ENCODE measurements at regions not wholly inside any gene's neighbourhood (a gene's known extent, or its start where the extent isn't known, plus 50 kb on each side); places are given as distances from the start of the nearest gene placed in this dataset.

DNA sequence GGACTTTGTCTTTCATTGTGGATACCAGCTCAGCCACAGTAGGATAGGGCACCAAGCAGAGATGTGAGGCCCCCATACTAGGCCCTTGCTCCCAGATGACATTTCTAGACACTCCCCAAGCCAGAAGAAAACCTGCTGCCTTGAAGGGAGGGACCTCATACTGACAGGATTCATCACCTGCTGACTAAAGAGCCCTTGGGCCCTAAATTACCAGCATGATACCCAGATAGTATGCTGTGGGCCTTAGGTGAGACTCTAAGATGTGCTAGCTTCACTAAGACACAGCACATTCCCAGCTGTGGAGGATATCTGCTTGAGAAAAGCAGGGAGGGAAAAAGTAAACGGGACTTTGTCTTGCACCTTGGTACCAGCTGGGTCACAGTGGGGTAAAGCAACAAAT lies 324.0 kb downstream of the TBL1XR1 start:
- TF ChIP-seq EZH2 (IDR thresholded peaks at IDR 0.05; ENCODE audit: borderline replicate concordance) (no peak), EZH2phosphoT487 (IDR thresholded peaks at IDR 0.05; ENCODE audit: low read depth, severe bottlenecking, unreplicated experiment) (no peak)
- TF ChIP-seq, protein P1, sequence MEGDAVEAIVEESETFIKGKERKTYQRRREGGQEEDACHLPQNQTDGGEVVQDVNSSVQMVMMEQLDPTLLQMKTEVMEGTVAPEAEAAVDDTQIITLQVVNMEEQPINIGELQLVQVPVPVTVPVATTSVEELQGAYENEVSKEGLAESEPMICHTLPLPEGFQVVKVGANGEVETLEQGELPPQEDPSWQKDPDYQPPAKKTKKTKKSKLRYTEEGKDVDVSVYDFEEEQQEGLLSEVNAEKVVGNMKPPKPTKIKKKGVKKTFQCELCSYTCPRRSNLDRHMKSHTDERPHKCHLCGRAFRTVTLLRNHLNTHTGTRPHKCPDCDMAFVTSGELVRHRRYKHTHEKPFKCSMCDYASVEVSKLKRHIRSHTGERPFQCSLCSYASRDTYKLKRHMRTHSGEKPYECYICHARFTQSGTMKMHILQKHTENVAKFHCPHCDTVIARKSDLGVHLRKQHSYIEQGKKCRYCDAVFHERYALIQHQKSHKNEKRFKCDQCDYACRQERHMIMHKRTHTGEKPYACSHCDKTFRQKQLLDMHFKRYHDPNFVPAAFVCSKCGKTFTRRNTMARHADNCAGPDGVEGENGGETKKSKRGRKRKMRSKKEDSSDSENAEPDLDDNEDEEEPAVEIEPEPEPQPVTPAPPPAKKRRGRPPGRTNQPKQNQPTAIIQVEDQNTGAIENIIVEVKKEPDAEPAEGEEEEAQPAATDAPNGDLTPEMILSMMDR (IDR thresholded peaks at IDR 0.05; ENCODE audit: poor library complexity), result no peak

DNA sequence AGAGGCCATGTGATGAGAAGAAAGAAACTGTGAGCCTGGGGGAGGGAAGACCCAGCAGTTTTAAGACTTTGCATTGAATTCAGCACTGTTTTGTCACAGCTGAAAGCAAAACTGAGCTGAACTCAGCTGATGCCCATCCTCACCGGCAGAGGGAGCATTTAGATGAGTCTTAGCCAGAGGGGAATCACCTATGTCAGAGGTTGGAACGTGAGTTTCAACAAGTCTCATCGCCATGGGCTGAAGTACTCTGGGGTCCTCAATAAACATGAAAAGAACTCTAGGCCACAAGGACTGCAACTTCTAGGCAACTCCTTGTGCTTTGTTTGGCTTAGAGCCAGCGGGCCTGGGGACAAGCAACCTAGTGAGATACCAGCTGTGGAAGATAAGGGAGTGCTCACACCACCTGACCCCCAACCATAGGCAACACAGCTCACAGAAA lies 324.5 kb downstream of the TBL1XR1 start:
- H2AFZ ChIP-seq, result no peak overlapping the region
- DNase-seq (ENCODE audit: low spot score), result peak; percentile 70

More for the DNA sequence above, 324.0 kb downstream of the TBL1XR1 start:
- H3K27me3 ChIP-seq, result no peaks in the 10 kb centered on the region
- no peaks in the 10 kb centered on the region for H4K20me1 ChIP-seq (ENCODE audit: insufficient read depth, poor library complexity, severe bottlenecking)
- no peak overlapping the region for H3K4me2 ChIP-seq
- no peaks in the 10 kb centered on the region for H3K9me2 ChIP-seq (replicated peaks; ENCODE audit: insufficient read depth)
- H3K36me3 ChIP-seq (replicated peaks; ENCODE audit: insufficient read depth, low read depth), result no peaks in the 10 kb centered on the region
- H3K4me1 ChIP-seq (ENCODE audit: insufficient read depth), result no peaks in the 10 kb centered on the region
- H3K4me3 ChIP-seq, result no peak overlapping the region
- H2AFZ ChIP-seq, result no peak overlapping the region
- WGBS (ENCODE audit: low lambda C conversion rate, missing lambda C conversion rate), result 89% methylated on average over 1 of the region's 1 CpG
- no peak overlapping the region for H3K27ac ChIP-seq
- H3K79me2 ChIP-seq, result no peaks in the 10 kb centered on the region
- no peak for DNase-seq (ENCODE audit: low spot score)
- no peaks in the 10 kb centered on the region for H3K9me3 ChIP-seq (ENCODE audit: low read depth)

DNA sequence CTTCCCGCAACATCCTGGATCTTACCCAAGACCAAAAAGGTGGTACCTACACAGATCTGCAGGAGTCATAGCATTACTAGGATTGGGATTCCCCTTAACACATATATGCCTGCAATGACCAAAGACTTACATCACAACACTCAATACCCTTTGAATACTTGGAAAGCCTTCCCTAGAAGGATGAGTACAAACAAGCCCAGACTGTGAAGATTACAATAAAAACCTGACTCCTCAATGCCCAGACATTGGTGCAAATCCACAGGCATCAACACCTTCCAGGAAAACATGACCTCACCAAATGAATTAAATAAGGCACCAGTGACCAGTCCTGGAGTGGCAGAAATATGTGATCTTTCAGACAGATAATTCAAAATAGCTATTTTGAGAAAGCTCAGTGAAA lies 326.8 kb downstream of the TBL1XR1 start:
- H3K79me2 ChIP-seq, result no peaks in the 10 kb centered on the region
- H4K20me1 ChIP-seq (ENCODE audit: insufficient read depth, poor library complexity, severe bottlenecking), result no peaks in the 10 kb centered on the region
- H3K27me3 ChIP-seq, result no peaks in the 10 kb centered on the region
- H2AFZ ChIP-seq, result no peak overlapping the region
- no peaks in the 10 kb centered on the region for H3K9me2 ChIP-seq (replicated peaks; ENCODE audit: insufficient read depth)
- TF ChIP-seq, protein P1 (IDR thresholded peaks at IDR 0.05; ENCODE audit: poor library complexity), result no peak
- TF ChIP-seq EZH2phosphoT487 (IDR thresholded peaks at IDR 0.05; ENCODE audit: low read depth, severe bottlenecking, unreplicated experiment), result no peak
- no peak for TF ChIP-seq EZH2 (IDR thresholded peaks at IDR 0.05; ENCODE audit: borderline replicate concordance)
- 100% methylated on average over 1 of the region's 1 CpG for WGBS (ENCODE audit: low lambda C conversion rate, missing lambda C conversion rate)
- no peaks in the 10 kb centered on the region for H3K9me3 ChIP-seq (ENCODE audit: low read depth)
- DNase-seq (ENCODE audit: low spot score), result no peak
- H3K4me2 ChIP-seq, result no peak overlapping the region
- no peak overlapping the region for H3K27ac ChIP-seq
- H3K4me1 ChIP-seq (ENCODE audit: insufficient read depth), result no peaks in the 10 kb centered on the region
- no peaks in the 10 kb centered on the region for H3K36me3 ChIP-seq (replicated peaks; ENCODE audit: insufficient read depth, low read depth)
- H3K4me3 ChIP-seq, result no peak overlapping the region

More for the DNA sequence above, 324.5 kb downstream of the TBL1XR1 start:
- TF ChIP-seq, protein P1 (IDR thresholded peaks at IDR 0.05; ENCODE audit: poor library complexity), result peak; percentile 72
- TF ChIP-seq EZH2phosphoT487 (IDR thresholded peaks at IDR 0.05; ENCODE audit: low read depth, severe bottlenecking, unreplicated experiment) (no peak), EZH2 (IDR thresholded peaks at IDR 0.05; ENCODE audit: borderline replicate concordance) (no peak)
- H3K9me2 ChIP-seq (replicated peaks; ENCODE audit: insufficient read depth), result no peaks in the 10 kb centered on the region
- H3K79me2 ChIP-seq, result no peaks in the 10 kb centered on the region
- no peaks in the 10 kb centered on the region for H3K9me3 ChIP-seq (ENCODE audit: low read depth)
- H3K4me2 ChIP-seq, result no peak overlapping the region
- whole genome bisulfite sequencing (ENCODE audit: low lambda C conversion rate, missing lambda C conversion rate), result 30% methylated on average over 4 of the region's 4 CpGs
- no peak overlapping the region for H3K27ac ChIP-seq
- no peaks in the 10 kb centered on the region for H3K36me3 ChIP-seq (replicated peaks; ENCODE audit: insufficient read depth, low read depth)
- no peaks in the 10 kb centered on the region for H3K27me3 ChIP-seq
- H4K20me1 ChIP-seq (ENCODE audit: insufficient read depth, poor library complexity, severe bottlenecking), result no peaks in the 10 kb centered on the region
- H3K4me3 ChIP-seq, result no peak overlapping the region
- H3K4me1 ChIP-seq (ENCODE audit: insufficient read depth), result no peaks in the 10 kb centered on the region

Data from hepatocyte (in vitro differentiated cells).